ENCODE measurements at regions not wholly inside any gene's neighbourhood (a gene's known extent, or its start where the extent isn't known, plus 50 kb on each side); places are given as distances from the start of the nearest gene placed in this dataset.

GRCh38 chr15:69704229-69704628 is 251.6 kb downstream of the RPLP1 start:
- TF ChIP-seq CTCF (IDR thresholded peaks at IDR 0.05; ENCODE audit: low read length) (no peak), EZH2 (IDR thresholded peaks at IDR 0.05; ENCODE audit: borderline replicate concordance, low read length) (no peak)
